Thyroid gland (tissue), 4 donors: ENCODE measurements at regions not wholly inside any gene's neighbourhood (a gene's known extent, or its start where the extent isn't known, plus 50 kb on each side); places are given as distances from the start of the nearest gene placed in this dataset.

Experiments used
- POLR2A ChIP-seq, 2 donors: fragments of 450-650 bp; IDR thresholded peaks; one replicate each; pipeline ENCODE4 v1.6.1; 2017; ENCODE audit warnings: antibody characterized with exemption in 2 of 2, mild to moderate bottlenecking in 2 of 2, moderate library complexity in 1 of 2
- TF ChIP-seq, protein P1 (sequence below), 6 experiments: fragments of 200-600 bp in 3 of 6; fragments of 450-650 bp in 3 of 6; sonication (generic) in 3 of 6; IDR thresholded peaks; one replicate each; pipeline ENCODE4 v1.5.1; 2016 to 2019; ENCODE audit warnings: antibody characterized with exemption in 6 of 6, mild to moderate bottlenecking in 2 of 6, inconsistent platforms in 1 of 6, moderate library complexity in 1 of 6

GRCh38 chr3:19060404-19060803 is 87.9 kb upstream of the KCNH8 start:
- TF ChIP-seq, protein P1, sequence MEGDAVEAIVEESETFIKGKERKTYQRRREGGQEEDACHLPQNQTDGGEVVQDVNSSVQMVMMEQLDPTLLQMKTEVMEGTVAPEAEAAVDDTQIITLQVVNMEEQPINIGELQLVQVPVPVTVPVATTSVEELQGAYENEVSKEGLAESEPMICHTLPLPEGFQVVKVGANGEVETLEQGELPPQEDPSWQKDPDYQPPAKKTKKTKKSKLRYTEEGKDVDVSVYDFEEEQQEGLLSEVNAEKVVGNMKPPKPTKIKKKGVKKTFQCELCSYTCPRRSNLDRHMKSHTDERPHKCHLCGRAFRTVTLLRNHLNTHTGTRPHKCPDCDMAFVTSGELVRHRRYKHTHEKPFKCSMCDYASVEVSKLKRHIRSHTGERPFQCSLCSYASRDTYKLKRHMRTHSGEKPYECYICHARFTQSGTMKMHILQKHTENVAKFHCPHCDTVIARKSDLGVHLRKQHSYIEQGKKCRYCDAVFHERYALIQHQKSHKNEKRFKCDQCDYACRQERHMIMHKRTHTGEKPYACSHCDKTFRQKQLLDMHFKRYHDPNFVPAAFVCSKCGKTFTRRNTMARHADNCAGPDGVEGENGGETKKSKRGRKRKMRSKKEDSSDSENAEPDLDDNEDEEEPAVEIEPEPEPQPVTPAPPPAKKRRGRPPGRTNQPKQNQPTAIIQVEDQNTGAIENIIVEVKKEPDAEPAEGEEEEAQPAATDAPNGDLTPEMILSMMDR (IDR thresholded peaks at IDR 0.05): no peak
- no peak for TF ChIP-seq POLR2A (IDR thresholded peaks at IDR 0.05)
